ENCODE measurements at regions not wholly inside any gene's neighbourhood (a gene's known extent, or its start where the extent isn't known, plus 50 kb on each side); places are given as distances from the start of the nearest gene placed in this dataset.

DNA sequence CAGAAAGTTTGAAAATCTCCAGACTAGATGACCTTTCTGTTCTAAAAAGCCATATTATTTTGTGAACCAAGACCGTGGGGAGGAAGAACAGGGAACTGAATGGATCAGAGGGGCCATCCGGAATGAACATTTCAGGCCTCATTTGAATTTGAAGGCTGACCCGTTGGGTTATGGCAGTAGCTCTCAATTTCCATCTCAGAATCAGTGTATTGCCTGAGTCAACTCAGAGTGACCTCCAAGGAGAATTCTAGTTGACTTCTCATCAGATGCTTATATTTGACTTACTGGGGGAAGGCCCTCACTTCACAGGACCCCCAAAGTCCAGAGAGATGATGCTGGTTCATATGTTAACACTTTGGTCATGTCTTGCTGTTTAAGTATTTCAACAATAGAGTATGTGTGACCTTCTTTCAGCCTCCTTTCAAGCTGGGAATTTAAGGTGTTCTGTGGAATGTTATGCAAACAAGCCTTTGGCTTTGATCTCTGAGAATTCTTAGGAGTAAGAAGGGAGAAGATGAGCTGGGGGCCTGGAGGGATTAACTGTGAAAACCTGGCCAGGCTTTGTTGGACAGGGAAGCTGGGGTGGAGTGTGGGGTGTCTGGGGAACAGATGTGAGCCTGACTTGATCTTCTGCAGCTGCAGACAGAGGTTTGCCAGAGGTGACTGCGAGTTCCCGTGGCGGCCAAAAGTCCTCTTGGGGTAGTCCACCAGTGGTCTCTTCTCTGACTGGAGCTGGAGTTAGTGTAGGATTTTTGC is 111.2 kb upstream of the RGMA start:
- intact Hi-C loops (cut with DNase I) = no loop called here
- no peaks in the 10 kb centered on the region for H3K9me3 ChIP-seq
- no peaks in the 10 kb centered on the region for H3K36me3 ChIP-seq
- H3K9ac ChIP-seq (ENCODE audit: low read depth in 2 of 2, low read length in 2 of 2) = no peak overlapping the region
- no peak for DNase-seq
- no peak overlapping the region for H3K4me3 ChIP-seq
- H3K4me1 ChIP-seq = no peaks in the 10 kb centered on the region
- no peaks in the 10 kb centered on the region for H3K27me3 ChIP-seq
- TF ChIP-seq, protein P1, sequence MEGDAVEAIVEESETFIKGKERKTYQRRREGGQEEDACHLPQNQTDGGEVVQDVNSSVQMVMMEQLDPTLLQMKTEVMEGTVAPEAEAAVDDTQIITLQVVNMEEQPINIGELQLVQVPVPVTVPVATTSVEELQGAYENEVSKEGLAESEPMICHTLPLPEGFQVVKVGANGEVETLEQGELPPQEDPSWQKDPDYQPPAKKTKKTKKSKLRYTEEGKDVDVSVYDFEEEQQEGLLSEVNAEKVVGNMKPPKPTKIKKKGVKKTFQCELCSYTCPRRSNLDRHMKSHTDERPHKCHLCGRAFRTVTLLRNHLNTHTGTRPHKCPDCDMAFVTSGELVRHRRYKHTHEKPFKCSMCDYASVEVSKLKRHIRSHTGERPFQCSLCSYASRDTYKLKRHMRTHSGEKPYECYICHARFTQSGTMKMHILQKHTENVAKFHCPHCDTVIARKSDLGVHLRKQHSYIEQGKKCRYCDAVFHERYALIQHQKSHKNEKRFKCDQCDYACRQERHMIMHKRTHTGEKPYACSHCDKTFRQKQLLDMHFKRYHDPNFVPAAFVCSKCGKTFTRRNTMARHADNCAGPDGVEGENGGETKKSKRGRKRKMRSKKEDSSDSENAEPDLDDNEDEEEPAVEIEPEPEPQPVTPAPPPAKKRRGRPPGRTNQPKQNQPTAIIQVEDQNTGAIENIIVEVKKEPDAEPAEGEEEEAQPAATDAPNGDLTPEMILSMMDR (IDR thresholded peaks at IDR 0.05) = no peak
- no peak overlapping the region for H3K27ac ChIP-seq

DNA sequence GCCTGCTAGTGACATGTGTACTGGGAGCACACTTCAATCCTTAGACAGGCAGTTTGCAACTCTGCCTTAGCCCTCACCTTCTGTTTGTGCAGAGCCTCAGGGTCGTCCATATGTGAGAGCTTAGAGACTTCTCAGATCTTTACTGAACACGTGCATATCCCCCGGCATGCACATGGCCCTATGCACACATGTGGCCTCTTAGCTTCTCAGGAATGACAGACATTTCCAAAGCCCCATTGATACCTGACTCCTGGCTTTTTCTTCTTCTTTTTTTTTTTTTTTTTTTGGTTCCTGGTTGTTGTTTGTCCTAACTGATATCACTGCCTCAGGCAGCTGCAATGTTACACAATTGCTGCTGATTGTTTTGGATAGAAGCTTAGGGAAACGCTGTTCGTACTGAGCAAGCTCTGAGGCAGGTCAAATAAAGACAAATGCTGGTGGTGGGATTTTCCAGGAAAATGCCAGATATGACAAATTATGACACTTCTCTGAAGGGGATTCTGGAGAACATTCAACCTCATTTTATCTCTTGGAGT is 107.2 kb upstream of the RGMA start:
- no peak overlapping the region for H3K4me3 ChIP-seq
- H3K9ac ChIP-seq (ENCODE audit: low read depth in 2 of 2, low read length in 2 of 2) = no peak overlapping the region
- H3K4me1 ChIP-seq = no peaks in the 10 kb centered on the region
- no peaks in the 10 kb centered on the region for H3K9me3 ChIP-seq
- DNase-seq = no peak
- TF ChIP-seq, protein P1 (IDR thresholded peaks at IDR 0.05) = no peak
- H3K36me3 ChIP-seq = no peaks in the 10 kb centered on the region
- H3K27me3 ChIP-seq = no peaks in the 10 kb centered on the region
- H3K27ac ChIP-seq = no peak overlapping the region
- intact Hi-C loops (cut with DNase I) = no loop called here

DNA sequence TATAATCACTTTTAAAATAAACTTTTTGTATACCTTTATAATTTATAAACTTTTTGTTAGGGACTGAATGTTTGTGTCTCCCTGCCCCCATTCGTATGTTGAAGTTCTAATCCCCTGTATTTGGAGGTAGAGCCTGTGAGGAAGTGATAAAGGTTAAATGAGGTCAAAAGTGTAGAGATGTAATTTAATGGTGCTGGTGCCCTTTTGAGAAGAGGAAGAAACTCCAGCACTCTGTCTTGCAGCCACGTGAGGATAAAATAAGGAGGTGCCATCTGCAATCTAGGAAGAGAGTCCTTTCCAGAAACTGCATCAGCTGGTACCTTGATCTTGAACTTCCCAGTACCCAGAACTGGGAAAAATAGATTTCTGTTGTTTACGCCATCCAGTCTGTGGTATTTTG is 106.1 kb upstream of the RGMA start:
- no peak overlapping the region for H3K4me3 ChIP-seq
- no peak overlapping the region for H3K27ac ChIP-seq
- TF ChIP-seq, protein P1 (IDR thresholded peaks at IDR 0.05) = no peak
- no peaks in the 10 kb centered on the region for H3K27me3 ChIP-seq
- H3K9me3 ChIP-seq = no peaks in the 10 kb centered on the region
- H3K36me3 ChIP-seq = no peaks in the 10 kb centered on the region
- no peak for DNase-seq
- intact Hi-C loops (cut with DNase I) = no loop called here
- H3K9ac ChIP-seq (ENCODE audit: low read depth in 2 of 2, low read length in 2 of 2) = no peak overlapping the region
- no peaks in the 10 kb centered on the region for H3K4me1 ChIP-seq

DNA sequence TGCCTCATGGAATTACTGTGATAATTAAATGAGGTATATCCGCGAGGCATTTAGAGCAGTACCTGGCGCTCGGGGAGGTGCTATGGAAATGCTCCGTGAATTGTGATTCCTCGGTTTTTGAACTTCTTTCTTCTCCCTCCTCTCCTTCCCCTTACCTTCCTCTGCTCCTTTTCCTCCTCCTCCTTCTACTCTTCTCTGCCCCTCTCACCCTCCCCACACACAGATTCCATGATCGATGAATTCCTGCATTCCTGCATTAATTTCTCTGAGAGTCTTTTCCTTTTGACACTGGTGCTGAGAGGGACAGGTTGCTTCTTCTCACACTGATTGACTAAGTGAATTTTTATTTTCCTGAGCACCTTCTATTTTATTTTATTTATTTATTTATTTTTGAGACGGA is 101.2 kb upstream of the RGMA start:
- intact Hi-C loops (cut with DNase I) = no loop called here
- Histone ChIP-seq H3K36me3 (no peaks in the 10 kb centered on the region), H3K4me1 (no peaks in the 10 kb centered on the region), H3K9me3 (no peaks in the 10 kb centered on the region), H3K27ac (no peak overlapping the region), H3K9ac (ENCODE audit: low read depth in 2 of 2, low read length in 2 of 2) (no peak overlapping the region), H3K4me3 (no peak overlapping the region), H3K27me3 (no peaks in the 10 kb centered on the region)
- DNase-seq = no peak
- TF ChIP-seq, protein P1 (IDR thresholded peaks at IDR 0.05) = no peak

GRCh38 chr15:93189561-93189960 is 100.5 kb upstream of the RGMA start:
- no peak overlapping the region for H3K4me3 ChIP-seq
- intact Hi-C loops (cut with DNase I) = no loop called here
- DNase-seq = no peak

More at GRCh38 chr15:93189561-93189960, 100.5 kb upstream of the RGMA start:
- Histone ChIP-seq H3K27ac (no peak overlapping the region), H3K36me3 (no peaks in the 10 kb centered on the region), H3K9me3 (no peaks in the 10 kb centered on the region), H3K9ac (ENCODE audit: low read depth in 2 of 2, low read length in 2 of 2) (no peak overlapping the region), H3K4me1 (no peaks in the 10 kb centered on the region), H3K27me3 (no peaks in the 10 kb centered on the region)
- TF ChIP-seq, protein P1 (IDR thresholded peaks at IDR 0.05) = no peak
